RPMI7951 (cell line): ENCODE measurements at regions not wholly inside any gene's neighbourhood (a gene's known extent, or its start where the extent isn't known, plus 50 kb on each side); places are given as distances from the start of the nearest gene placed in this dataset.

ENCODE experiments used
- DNase-seq: peaks from one replicate; pipeline ENCODE4 v3.0.0-alpha.2; 2012; ENCODE audit warnings: low read depth

- no peak for DNase-seq
Observed at GRCh38 chr11:116643521-116643920, 129.3 kb downstream of the BUD13 start.

- no peak for DNase-seq
Observed at GRCh38 chr11:116642902-116643301, 129.9 kb downstream of the BUD13 start.

GRCh38 chr11:116642481-116642880 is 130.3 kb downstream of the BUD13 start:
- no peak for DNase-seq

GRCh38 chr11:116641561-116642045 is 131.2 kb downstream of the BUD13 start:
- no peak for DNase-seq

- DNase-seq, result no peak
Observed at GRCh38 chr11:116640641-116641402, 132.0 kb downstream of the BUD13 start.

- no peak for DNase-seq
Observed at GRCh38 chr11:116638463-116638862, 134.3 kb downstream of the BUD13 start.

- DNase-seq, result no peak
Observed at GRCh38 chr11:116637766-116638165, 135.0 kb downstream of the BUD13 start.

GRCh38 chr11:116636341-116636929 is 136.4 kb downstream of the BUD13 start:
- DNase-seq, result no peak

GRCh38 chr11:116631201-116631600 is 141.6 kb downstream of the BUD13 start:
- DNase-seq, result no peak

GRCh38 chr11:116618461-116618860 is 154.3 kb downstream of the BUD13 start:
- DNase-seq, result no peak

- DNase-seq, result no peak
Observed at GRCh38 chr11:116615211-116615865, 157.4 kb downstream of the BUD13 start.

- DNase-seq, result no peak
Observed at GRCh38 chr11:116614306-116615210, 158.2 kb downstream of the BUD13 start.

- no peak for DNase-seq
Observed at GRCh38 chr11:116613206-116613875, 159.4 kb downstream of the BUD13 start.

GRCh38 chr11:116611998-116612620 is 160.7 kb downstream of the BUD13 start:
- DNase-seq, result no peak

GRCh38 chr11:116610190-116610589 is 162.6 kb downstream of the BUD13 start:
- no peak for DNase-seq

- no peak for DNase-seq
Observed at GRCh38 chr11:116607027-116607426, 165.8 kb downstream of the BUD13 start.

GRCh38 chr11:116605543-116606459 is 167.0 kb downstream of the BUD13 start:
- DNase-seq, result peak; percentile 17

- no peak for DNase-seq
Observed at GRCh38 chr11:116603728-116604323, 169.0 kb downstream of the BUD13 start.

GRCh38 chr11:116602637-116602942 is 170.2 kb downstream of the BUD13 start:
- no peak for DNase-seq
